SU-DHL-6 (cell line): ENCODE measurements at regions not wholly inside any gene's neighbourhood (a gene's known extent, or its start where the extent isn't known, plus 50 kb on each side); places are given as distances from the start of the nearest gene placed in this dataset.
"Not testable (repeated sequence)": the region's sequence is repeated elsewhere in the genome, so short reads cannot be mapped to it uniquely, and the experiment has no call there.

ENCODE experiments used
- H2AFZ ChIP-seq: fragments of 200-600 bp; sonication (generic); 2 replicates; pipeline ENCODE4 v1.6.1; 2014; ENCODE audit warnings: low read depth, mild to moderate bottlenecking, moderate library complexity, mixed read lengths, antibody characterized with exemption, low read length; ENCODE audit not compliant: severe bottlenecking
- H3F3A ChIP-seq: fragments of 200-600 bp; shearing (Covaris generic); 2 replicates; pipeline ENCODE4 v1.6.0; 2016; ENCODE audit warnings: antibody characterized with exemption, mild to moderate bottlenecking; ENCODE audit not compliant: insufficient read depth
- H3K27ac ChIP-seq: fragments of 200-600 bp; sonication (generic); 2 replicates; pipeline ENCODE4 v1.5.1; 2016; ENCODE audit warnings: low read depth, mild to moderate bottlenecking, low read length, moderate library complexity, mixed read lengths
- H3K27me3 ChIP-seq: fragments of 200-600 bp; sonication (generic), shearing (Covaris generic); 2 replicates; pipeline ENCODE4 v1.6.0; 2014; ENCODE audit warnings: mild to moderate bottlenecking, low read length
- H3K36me3 ChIP-seq: fragments of 200-600 bp; sonication (generic); 2 replicates; pipeline ENCODE4 v1.6.1; 2014; ENCODE audit warnings: mild to moderate bottlenecking, low read length, mixed read lengths
- H3K4me2 ChIP-seq: fragments of 300-600, 200-600 bp; shearing (Covaris generic), sonication (generic); 2 replicates; pipeline ENCODE4 v1.6.0; 2014; ENCODE audit warnings: low read length, low read depth, mild to moderate bottlenecking; ENCODE audit not compliant: poor library complexity, severe bottlenecking
- H3K4me3 ChIP-seq: fragments of 200-600 bp; sonication (generic); 2 replicates; pipeline ENCODE4 v1.5.1; 2014; ENCODE audit warnings: antibody characterized with exemption, low read length, mild to moderate bottlenecking, mixed read lengths; ENCODE audit not compliant: insufficient read depth, poor library complexity, severe bottlenecking
- H3K79me2 ChIP-seq: fragments of 200-600 bp; sonication (generic); 2 replicates; pipeline ENCODE4 v1.6.1; 2014; ENCODE audit warnings: mild to moderate bottlenecking, low read length, moderate library complexity; ENCODE audit not compliant: insufficient read depth
- H3K9ac ChIP-seq: fragments of 200-600 bp; sonication (generic); 2 replicates; pipeline ENCODE4 v1.7.0; 2014; ENCODE audit warnings: mild to moderate bottlenecking, low read length
- H3K9me2 ChIP-seq: fragments of 200-600 bp; sonication (generic); replicated peaks from 2 replicates; pipeline ENCODE4 v1.6.1; 2014; ENCODE audit warnings: low read length; ENCODE audit not compliant: insufficient read depth
- H3K9me3 ChIP-seq: fragments of 200-600 bp; sonication (generic); 2 replicates; pipeline ENCODE4 v1.6.1; 2014; ENCODE audit warnings: low read length, mixed read lengths; ENCODE audit not compliant: insufficient read depth
- H4K20me1 ChIP-seq: fragments of 200-600 bp; sonication (generic); 2 replicates; pipeline ENCODE4 v1.6.1; 2014; ENCODE audit warnings: low read depth, mild to moderate bottlenecking, antibody characterized with exemption, low read length, moderate library complexity, mixed read lengths
- CTCF ChIP-seq: fragments of 200-600 bp; sonication (generic); IDR thresholded peaks from one replicate; pipeline ENCODE4 v1.5.1; 2017; ENCODE audit warnings: antibody characterized with exemption, mild to moderate bottlenecking, low read length, moderate library complexity; ENCODE audit not compliant: insufficient read depth, poor library complexity, severe bottlenecking
- EZH2phosphoT487 ChIP-seq: fragments of 200-600 bp; sonication (generic), shearing (Covaris generic); conservative IDR thresholded peaks from 2 replicates; pipeline ENCODE4 v1.6.1; 2018; ENCODE audit warnings: mild to moderate bottlenecking, antibody characterized with exemption, low read length, moderate library complexity, mixed read lengths

- Histone ChIP-seq H3K27me3 (no peaks in the 10 kb centered on the region), H3K9ac (no peak overlapping the region), H3K9me2 (no peaks in the 10 kb centered on the region), H3F3A (no peaks in the 10 kb centered on the region), H2AFZ (no peak overlapping the region), H4K20me1 (no peaks in the 10 kb centered on the region), H3K4me3 (no peak overlapping the region), H3K27ac (no peak overlapping the region), H3K4me2 (no peak overlapping the region), H3K36me3 (no peaks in the 10 kb centered on the region), H3K9me3 (no peaks in the 10 kb centered on the region), H3K79me2 (no peaks in the 10 kb centered on the region)
- TF ChIP-seq EZH2phosphoT487: no peak
- TF ChIP-seq CTCF: no peak
Measured at GRCh38 chr19:32070101-32070500, 275.3 kb upstream of the ZNF507 start.

GRCh38 chr19:32082028-32082427 is 263.4 kb upstream of the ZNF507 start:
- no peak overlapping the region for H3K4me3 ChIP-seq
- H3K79me2 ChIP-seq: no peaks in the 10 kb centered on the region
- H3K9me3 ChIP-seq: no peaks in the 10 kb centered on the region
- no peaks in the 10 kb centered on the region for H3F3A ChIP-seq
- no peaks in the 10 kb centered on the region for H3K36me3 ChIP-seq
- no peak overlapping the region for H3K27ac ChIP-seq
- no peaks in the 10 kb centered on the region for H3K9me2 ChIP-seq
- no peaks in the 10 kb centered on the region for H4K20me1 ChIP-seq
- H3K27me3 ChIP-seq: no peaks in the 10 kb centered on the region
- TF ChIP-seq EZH2phosphoT487: no peak
- no peak for TF ChIP-seq CTCF
- no peak overlapping the region for H3K4me2 ChIP-seq
- no peak overlapping the region for H3K9ac ChIP-seq
- no peak overlapping the region for H2AFZ ChIP-seq

- H3K27ac ChIP-seq, H3K9me3 ChIP-seq, H3K9me2 ChIP-seq, H3F3A ChIP-seq, H3K4me3 ChIP-seq, H3K9ac ChIP-seq, H3K79me2 ChIP-seq, H3K27me3 ChIP-seq, H3K36me3 ChIP-seq, H4K20me1 ChIP-seq, H3K4me2 ChIP-seq, H2AFZ ChIP-seq: not testable (repeated sequence)
Measured at GRCh38 chr19:32084756-32085363, 260.6 kb upstream of the ZNF507 start.

GRCh38 chr19:32091241-32091640 is 254.2 kb upstream of the ZNF507 start:
- no peak overlapping the region for H3K4me3 ChIP-seq
- H3F3A ChIP-seq: no peaks in the 10 kb centered on the region
- no peak overlapping the region for H3K27ac ChIP-seq
- no peaks in the 10 kb centered on the region for H3K79me2 ChIP-seq
- H3K9me2 ChIP-seq: no peaks in the 10 kb centered on the region
- no peaks in the 10 kb centered on the region for H3K36me3 ChIP-seq
- H3K9me3 ChIP-seq: no peaks in the 10 kb centered on the region
- H3K27me3 ChIP-seq: no peaks in the 10 kb centered on the region
- no peaks in the 10 kb centered on the region for H4K20me1 ChIP-seq
- H3K4me2 ChIP-seq: no peak overlapping the region
- H3K9ac ChIP-seq: no peak overlapping the region
- TF ChIP-seq EZH2phosphoT487 (no peak), CTCF (no peak)
- H2AFZ ChIP-seq: no peak overlapping the region
